GM21367 (cell line): ENCODE measurements at regions not wholly inside any gene's neighbourhood (a gene's known extent, or its start where the extent isn't known, plus 50 kb on each side); places are given as distances from the start of the nearest gene placed in this dataset.

Source experiments
- ATAC-seq: cut with Tn5 transposase; IDR thresholded peaks from one replicate; pipeline ENCODE4 v1.9.1; 2021; ENCODE audit not compliant: unreplicated experiment

GRCh38 chr12:89257340-89257739 lies 95.0 kb downstream of the DUSP6 start:
- ATAC-seq, result no peak

DNA sequence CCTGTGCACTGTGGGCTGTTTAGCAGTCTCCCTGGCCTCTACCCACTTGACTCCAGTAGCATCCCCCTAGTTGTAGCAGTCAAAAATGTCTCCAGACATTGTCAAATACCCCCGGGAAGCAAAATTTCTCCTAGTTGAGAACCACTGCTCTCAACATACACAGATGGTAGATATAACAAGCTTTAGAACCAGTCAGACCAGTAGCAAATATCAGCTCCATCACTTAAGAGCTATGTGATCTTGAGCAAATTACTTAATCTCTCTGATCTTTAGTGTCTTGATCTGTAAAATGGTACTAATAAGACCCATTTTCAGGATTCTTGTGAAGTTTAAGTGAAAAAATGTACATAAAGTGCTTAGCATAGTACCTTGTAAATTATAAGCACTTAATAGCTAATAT lies 96.2 kb downstream of the DUSP6 start:
- no peak for ATAC-seq

GRCh38 chr12:89253488-89253887 lies 98.8 kb downstream of the DUSP6 start:
- no peak for ATAC-seq

DNA sequence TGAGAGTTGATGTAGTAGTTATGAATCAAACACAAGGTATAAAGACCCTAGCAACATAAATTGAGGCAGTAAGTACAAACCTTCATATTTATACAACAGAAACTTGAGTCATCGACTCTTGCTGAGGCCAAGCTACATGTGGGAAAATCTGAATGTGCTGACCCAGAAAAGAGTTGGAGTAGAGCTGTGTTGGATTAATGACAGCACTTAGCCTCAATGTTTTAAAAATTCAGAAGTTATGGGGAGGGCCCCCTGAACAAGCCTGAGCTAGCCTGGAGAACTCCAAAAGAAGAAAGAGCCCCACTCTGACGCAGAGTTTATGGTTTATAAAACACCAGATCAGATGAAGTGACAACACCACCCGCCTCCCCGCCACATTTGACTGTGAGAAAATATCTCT lies 100.0 kb downstream of the DUSP6 start:
- ATAC-seq, result no peak

DNA sequence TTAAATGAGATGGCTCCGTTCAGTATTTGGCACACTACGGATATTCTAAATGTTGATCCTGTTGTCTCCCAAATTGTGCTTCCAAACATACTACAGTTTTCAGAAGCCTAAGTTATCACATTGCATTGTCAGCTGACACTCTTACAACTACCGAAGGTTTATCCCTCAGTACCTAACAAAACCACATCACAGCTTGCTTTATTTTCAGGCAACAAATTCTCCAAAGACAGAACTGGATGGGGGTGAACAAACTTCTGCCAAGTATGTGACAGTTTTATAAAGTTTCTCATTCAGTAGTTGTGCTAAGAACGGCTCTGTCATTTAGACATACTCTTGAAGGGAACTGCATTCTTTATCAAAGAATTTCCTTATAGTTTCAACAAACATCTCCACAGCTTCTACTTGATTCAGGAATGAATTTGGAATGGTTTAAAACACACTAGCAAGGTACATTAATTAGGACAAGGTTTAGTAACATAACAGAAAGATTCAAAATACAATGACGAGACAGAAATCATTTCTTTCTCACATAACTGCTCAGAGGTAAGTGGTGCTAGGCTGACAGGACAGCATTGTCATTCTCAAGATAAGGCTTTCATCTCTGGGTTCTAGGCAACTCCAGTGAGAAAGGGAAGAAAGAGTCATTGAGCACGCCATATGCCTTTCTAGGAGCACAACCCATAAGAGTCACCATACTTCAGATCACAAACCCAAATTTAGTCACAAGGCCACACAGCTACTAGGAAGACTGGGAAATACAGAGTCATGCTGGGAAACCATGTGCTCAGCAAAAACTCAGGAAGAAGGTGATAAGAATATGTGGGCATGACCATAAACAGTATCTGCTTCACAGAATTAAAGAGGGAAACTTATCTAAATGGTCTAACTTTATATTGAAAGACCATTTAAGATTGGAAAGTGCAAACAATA lies 100.7 kb downstream of the DUSP6 start:
- no peak for ATAC-seq

DNA sequence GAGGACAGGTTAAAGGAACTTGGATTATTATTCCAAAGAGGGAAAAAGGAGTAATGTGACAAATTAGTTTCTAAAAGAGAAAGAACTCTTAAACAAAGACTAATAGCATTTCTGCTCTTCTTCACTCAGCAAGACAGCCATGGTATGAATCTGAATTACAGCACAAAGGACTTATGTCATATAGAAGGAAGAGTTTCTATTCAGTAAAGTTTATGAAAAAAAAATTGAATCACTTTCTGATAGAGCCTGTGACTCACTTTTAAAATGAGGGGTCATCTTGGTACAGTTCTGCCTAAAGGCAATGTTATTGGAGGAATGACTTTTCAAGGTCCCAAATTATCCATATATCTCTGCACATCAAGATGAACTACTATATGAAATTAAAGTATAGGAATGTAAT lies 101.7 kb downstream of the DUSP6 start:
- no peak for ATAC-seq

GRCh38 chr12:89250213-89250612 lies 102.1 kb downstream of the DUSP6 start:
- ATAC-seq, result no peak

- ATAC-seq, result no peak
Measured at GRCh38 chr12:89247967-89248366, 104.3 kb downstream of the DUSP6 start.

DNA sequence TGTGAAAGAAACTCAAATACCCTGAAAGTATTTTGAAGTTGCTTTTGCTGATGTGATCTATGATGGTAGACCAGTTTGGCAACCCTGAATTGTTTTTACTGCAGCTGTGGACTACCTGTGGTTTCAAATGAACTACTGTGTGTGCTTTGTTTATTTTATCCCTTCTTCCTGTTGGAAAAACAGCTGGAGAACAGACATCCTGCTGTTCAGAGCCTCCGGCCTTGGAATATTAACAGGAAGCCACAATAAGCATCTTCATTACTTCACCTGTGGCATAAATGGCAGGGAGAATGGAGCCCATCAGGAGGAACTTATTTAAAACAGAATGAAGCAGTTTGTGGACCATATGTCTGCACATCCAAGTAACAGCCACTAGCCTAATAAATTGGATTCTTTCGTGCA lies 104.8 kb downstream of the DUSP6 start:
- no peak for ATAC-seq

- no peak for ATAC-seq
Measured at GRCh38 chr12:89245090-89245489, 107.2 kb downstream of the DUSP6 start.

GRCh38 chr12:89244536-89244935 lies 107.8 kb downstream of the DUSP6 start:
- peak; percentile 50 for ATAC-seq

- no peak for ATAC-seq
Measured at GRCh38 chr12:89243771-89244170, 108.5 kb downstream of the DUSP6 start.

DNA sequence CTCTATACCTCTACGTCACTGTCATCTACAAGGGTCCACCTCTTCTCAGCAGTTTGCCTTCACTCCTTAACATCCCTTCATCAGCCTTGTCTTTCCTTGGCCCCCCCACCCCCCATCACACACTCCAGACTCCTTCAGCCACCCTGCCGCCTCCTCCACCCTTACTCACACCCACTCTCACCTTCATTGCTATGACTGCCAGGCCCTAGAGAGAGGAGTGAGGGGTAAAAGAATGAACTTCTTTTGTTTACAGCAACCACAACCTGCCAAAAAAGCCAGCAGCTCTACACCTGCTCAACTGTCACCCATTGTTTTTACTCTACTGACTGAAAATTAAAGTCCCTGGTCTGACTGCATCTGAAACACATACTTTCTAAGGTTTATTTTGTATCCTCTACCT lies 112.8 kb downstream of the DUSP6 start:
- no peak for ATAC-seq

- no peak for ATAC-seq
Measured at GRCh38 chr12:89238593-89238992, 113.7 kb downstream of the DUSP6 start.

GRCh38 chr12:89237763-89238162 lies 114.5 kb downstream of the DUSP6 start:
- no peak for ATAC-seq

DNA sequence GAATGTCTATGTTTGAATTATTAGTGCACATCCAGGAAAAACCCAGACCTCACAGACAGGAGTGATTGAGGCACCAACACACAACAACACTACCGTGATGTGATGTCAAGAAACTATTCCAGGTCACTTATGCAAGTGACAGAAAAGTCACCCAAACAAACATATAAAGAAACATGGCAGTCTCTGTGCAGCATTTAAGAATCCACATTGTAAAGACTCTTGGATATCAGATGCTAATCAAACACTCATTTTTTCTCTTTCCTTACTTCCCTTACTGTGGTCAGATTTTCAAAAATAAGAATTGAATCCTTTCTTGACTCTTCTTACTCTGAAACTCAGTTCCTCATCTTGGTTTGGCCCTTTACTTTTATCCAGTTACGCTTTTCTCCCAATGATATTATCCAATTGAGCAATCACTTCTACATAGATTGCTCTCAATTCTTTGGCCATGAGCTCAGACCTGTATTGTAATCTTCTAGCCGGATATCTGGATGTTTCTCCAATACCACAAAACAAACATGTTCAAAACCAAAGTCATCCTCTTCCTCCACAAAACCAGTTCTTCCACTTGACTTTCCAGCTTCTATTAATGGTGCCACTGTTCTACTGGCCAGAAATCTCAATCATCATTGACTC lies 115.4 kb downstream of the DUSP6 start:
- no peak for ATAC-seq

DNA sequence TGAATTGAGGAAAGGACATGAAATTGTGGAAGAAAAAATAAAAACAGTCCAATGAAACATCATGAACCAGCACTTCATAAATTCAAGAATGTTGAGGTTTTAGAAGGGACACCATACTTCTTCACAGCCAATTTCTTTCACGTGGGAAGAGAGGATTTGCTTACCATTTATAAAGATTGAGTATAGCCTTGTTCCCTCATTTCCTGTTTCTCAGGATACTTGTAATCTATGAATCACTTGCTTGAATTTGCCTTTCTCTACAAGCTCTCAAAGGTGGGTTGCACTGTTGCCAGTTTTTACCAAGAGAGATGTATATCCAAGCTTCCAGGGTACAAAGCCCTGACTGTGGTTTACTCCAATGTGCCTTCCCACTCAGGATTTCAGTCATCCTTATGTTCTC lies 116.1 kb downstream of the DUSP6 start:
- ATAC-seq, result no peak

GRCh38 chr12:89235189-89235993 lies 116.9 kb downstream of the DUSP6 start:
- ATAC-seq, result no peak

GRCh38 chr12:89234324-89235114 lies 117.8 kb downstream of the DUSP6 start:
- no peak for ATAC-seq

GRCh38 chr12:89231686-89232085 lies 120.6 kb downstream of the DUSP6 start:
- no peak for ATAC-seq
